Stimulated activated CD4-positive, alpha-beta T cell treated with anti-CD3 and anti-CD28 coated beads, Interleukin-1b, Interleukin-23, amount 100 ng/mL, for 4 hours (primary cell): ENCODE measurements at regions not wholly inside any gene's neighbourhood (a gene's known extent, or its start where the extent isn't known, plus 50 kb on each side); places are given as distances from the start of the nearest gene placed in this dataset.
"Not testable (repeated sequence)": the region's sequence is repeated elsewhere in the genome, so short reads cannot be mapped to it uniquely, and the experiment has no call there.

Source experiments
- DNase-seq, 2 donors: peaks; one replicate each; pipeline ENCODE4 v3.0.0-alpha.2; 2020; ENCODE audit warnings: low read depth in 2 of 2

DNA sequence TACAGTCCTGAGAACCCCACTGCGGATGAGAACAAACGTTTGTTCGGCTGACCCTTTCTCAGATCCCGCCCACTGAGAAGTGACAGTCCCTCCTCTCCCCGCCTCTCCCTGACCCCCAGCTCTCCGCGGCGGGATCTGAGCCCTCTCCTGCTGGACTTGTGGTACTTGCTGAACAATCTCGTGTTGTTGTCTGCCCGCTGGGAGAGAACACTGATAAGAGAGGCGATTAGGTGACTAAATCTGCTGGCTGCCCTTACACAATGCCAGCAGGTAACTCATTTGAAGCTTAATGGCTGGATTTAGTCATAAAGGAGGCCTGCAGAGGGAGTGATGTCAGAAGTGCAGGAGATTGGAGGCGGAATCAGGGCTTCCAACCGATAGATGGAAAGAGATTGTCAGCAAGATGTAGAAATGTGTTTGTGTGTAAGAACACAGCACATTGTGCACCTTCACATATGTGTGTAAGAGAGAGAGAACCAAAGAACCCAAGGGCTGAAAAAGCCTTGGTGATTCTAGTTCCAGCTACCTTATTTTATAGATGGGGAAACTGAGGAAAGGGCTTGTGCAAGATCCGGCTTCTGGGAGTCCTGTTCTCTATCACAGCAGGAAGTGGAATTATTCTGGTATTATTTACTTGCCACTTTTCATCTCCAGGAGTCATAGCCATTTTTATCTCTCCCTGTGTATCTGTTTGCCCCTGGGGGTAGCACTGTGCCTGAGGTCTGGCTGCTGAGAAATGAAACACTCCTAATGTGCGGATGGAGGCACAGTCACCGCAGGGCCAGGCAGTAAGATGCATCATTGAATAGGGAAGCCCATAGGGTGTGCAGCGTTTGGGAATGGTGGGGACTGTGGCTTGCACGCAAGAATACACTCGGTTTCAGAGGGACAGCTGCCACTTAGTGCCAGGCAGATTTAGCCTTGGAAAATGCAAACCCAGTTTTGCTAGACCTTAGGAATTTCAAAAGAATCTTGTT, 203.7 kb upstream of the MSX2 start:
- no peak for DNase-seq

DNA sequence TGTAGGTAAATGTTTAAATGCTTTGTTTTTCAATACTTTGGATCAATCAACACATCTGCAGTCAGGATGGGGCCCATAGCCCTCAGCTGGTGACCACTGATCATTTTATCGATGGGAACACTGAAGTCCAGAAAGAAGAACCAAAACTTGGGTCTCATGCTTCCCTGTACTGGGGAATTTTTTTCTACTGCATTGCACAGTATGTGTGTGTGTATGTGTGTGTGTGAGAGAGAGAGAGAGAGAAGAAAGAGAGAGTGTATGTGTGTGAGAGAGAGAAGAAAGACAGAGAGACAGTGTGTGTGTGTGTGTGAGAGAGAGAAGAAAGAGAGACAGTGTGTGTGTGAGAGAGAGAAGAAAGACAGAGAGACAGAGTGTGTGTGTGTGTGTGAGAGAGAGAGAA, 202.9 kb upstream of the MSX2 start:
- no peak for DNase-seq

GRCh38 chr5:174522480-174523260, 201.7 kb upstream of the MSX2 start:
- no peak for DNase-seq

- DNase-seq: no peak
Measured at GRCh38 chr5:174523311-174524071, 200.9 kb upstream of the MSX2 start.

GRCh38 chr5:174524351-174524750, 200.0 kb upstream of the MSX2 start:
- DNase-seq: no peak

DNA sequence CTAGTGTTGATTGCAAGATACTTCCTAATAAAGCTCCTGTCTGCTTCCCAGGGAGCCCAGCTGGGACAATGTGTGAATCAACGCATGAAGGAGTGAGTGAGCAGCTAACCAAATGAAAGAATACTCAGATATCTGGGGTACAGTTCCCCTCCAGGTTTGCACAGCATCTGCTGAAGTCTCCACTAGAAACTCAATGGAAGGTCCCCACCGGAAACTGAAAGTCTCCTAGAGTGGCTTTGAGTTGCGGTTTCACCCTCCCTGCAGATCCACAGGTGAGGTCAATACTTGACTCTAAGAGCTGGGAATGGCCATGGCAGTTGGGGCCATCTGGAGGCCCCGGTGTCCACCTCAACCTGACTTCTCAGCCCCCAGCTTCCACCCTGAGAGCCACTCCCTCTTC, 198.2 kb upstream of the MSX2 start:
- DNase-seq: no peak

DNA sequence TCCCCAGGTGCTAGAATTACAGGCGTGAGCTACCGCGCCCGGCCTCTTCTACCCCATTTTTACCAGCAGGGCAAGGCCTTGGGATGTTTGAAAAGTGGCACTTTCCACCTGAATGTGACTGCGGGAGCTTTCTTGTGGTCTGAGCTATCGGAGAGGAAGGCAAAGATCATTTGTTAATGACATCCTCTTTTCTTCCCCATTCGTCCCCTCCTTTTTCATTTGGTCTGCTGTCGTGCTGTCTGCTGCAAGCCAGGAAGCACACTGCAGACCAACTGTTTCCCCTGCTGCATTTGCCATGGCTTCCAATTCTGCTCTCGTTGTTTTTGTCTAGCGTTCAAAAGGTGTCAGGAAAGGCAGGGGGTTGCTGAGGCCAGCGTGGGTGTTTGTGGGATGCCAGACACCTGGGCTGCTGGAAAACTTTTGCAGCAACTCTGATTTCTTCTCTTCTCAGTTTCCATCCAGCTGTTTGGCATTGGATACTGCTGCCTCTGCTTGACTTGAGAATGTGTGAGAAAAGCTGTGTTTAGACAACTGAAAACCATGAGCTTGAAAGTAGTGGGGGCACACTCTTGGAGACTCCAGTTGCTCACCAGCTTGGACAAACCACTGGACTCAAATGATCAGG, 196.4 kb upstream of the MSX2 start:
- DNase-seq: no peak

- no peak for DNase-seq
Measured at GRCh38 chr5:174528821-174529544, 195.4 kb upstream of the MSX2 start.

GRCh38 chr5:174529925-174530681, 194.3 kb upstream of the MSX2 start:
- no peak for DNase-seq

DNA sequence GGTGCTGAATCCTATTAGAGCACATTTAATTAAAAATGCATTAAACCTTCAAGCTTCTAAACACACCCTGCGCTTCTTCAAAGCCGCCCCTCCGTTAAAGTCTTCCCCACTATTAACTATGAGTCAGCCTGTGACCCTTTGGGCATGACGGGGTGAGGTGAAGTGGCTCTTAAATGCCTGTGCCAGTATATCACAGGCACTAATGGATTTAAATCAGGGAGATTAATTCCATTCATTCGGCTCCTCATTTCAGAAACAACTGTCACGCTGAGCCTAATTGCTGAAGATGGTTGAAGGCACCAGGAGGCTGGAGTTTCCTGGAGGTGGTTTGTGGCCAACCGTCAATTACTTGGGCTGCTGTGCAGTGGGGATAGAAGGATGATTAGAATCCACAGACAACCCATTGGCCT, 192.6 kb upstream of the MSX2 start:
- no peak for DNase-seq

DNA sequence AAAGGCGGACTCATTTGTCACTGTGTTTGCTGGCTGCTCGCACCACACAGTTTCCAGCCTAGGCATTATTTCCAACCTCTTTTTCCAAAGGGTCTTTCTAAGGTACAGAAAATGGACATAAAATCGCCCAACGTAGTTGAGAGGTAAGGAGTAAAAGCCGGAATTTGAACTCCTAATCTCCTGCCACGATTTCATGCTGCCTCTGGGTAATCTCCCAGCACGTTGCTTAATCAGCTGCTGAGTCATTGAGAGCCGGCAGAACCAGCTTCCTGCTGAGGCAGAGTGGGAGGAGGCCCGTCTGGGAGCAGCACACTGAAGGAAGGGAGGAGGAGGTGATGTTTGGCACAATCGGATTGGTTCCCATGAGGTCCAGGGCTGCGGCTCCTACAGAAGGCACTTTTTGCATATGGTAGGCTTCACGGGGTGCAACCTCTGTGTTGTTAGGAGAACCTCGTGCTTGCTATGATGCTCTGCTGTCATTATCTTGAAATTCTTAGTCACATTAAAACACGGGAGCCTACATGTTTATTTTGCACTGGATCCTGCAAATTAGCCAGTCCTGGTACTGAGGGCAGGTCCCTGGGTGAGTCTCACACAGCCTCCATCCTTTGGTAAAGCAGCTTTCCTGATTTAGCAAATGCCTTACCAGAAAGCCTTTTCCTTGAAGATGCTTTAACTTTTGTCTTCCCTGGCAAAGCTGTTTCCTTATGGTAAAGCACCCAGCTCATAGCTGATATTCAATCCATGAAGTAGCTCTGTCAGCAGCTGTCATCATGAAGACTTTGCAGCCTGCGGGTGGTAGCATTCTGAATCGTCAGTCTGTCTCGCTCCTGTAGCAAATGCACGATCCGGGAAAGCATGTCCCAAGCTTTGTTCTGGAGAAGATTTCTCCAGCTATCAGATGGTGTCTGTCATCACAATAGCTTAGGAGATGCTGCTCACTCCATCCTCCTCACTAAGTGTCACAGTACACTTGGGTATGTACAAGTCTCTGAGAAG, 191.6 kb upstream of the MSX2 start:
- no peak for DNase-seq

DNA sequence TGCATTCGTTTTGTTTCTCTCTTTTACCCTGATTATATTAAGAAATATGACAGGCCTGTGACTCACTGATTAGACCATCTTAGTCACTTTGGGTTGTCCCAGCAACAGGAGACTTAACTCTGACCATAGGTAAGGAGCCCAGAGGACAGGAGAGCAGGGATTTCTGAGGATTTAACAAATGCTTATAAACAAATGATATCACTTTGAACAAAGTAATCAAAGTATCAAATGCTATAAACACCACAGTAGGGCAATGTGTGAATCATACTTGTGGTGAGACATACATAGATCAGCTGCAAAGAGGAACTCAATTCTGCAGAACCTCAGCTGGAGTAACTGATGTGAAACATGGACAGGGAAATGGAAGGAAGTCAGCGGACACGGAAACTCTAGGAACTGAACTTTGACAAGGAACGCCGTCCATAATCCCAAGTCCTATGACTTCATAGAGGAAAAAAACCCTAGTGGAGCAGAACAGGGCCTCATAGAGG, 190.6 kb upstream of the MSX2 start:
- no peak for DNase-seq

- DNase-seq: no peak
Measured at GRCh38 chr5:174535669-174536068, 188.7 kb upstream of the MSX2 start.

GRCh38 chr5:174539823-174540222, 184.6 kb upstream of the MSX2 start:
- not testable (repeated sequence) for DNase-seq

GRCh38 chr5:174542037-174542436, 182.3 kb upstream of the MSX2 start:
- no peak for DNase-seq

- DNase-seq: no peak
Measured at GRCh38 chr5:174542471-174542870, 181.9 kb upstream of the MSX2 start.

DNA sequence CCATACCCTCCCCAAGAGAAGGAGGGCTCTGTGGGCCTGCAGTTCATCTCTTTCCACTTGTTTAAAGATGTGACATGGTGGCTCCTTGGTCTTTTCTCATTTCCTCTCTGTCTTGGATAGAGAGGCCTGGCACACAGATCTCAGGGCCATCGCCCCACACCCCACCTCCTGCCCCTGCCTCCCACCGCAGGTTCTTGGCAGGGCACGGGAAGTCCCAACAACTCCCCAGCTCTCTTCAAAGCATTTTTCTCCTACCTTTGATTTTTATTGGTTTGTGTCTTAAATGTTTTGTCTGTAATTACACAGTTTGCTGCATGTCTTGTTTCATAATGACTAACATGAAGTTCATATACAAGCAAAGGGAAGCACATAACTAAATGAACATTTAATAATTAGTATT, 178.5 kb upstream of the MSX2 start:
- no peak for DNase-seq

- no peak for DNase-seq
Measured at GRCh38 chr5:174547814-174548213, 176.6 kb upstream of the MSX2 start.

DNA sequence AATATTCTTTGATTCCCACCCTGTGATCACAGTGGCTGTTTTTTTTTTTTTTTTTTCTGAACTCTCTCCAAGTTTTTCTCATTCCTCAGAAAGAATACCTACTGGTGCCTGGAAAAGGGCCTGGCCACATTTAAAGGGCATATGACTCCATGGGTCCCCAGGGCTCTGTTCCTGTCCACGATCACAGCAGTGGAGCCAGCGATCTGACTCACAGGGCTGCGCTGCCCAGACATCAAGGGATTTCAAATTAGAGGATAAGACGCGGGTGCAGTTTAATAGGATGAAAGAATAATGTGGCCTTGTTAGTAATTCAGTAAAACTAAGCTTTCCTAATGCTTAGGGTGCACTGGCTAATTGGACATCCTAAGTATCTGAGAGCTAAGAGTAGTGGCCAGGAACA, 175.1 kb upstream of the MSX2 start:
- DNase-seq: no peak
